ENCODE measurements at regions not wholly inside any gene's neighbourhood (a gene's known extent, or its start where the extent isn't known, plus 50 kb on each side); places are given as distances from the start of the nearest gene placed in this dataset.

- TF ChIP-seq POLR2AphosphoS5 (IDR thresholded peaks at IDR 0.05; ENCODE audit: low read depth) (no peak), EZH2 (IDR thresholded peaks at IDR 0.05; ENCODE audit: low read depth, unreplicated experiment) (no peak)
Observed at GRCh38 chr11:87894961-87895360, 280.3 kb downstream of the RAB38 start.

All from GM23338 (cell line).